ENCODE measurements at regions not wholly inside any gene's neighbourhood (a gene's known extent, or its start where the extent isn't known, plus 50 kb on each side); places are given as distances from the start of the nearest gene placed in this dataset.

- POLR2A ChIA-PET (ENCODE audit: unreplicated experiment) = no interaction called here
- intact Hi-C loops (cut with micrococcal nuclease) = no loop called here
These were observed 203.3 kb upstream of the IVNS1ABP start for GRCh38 chr1:185520188-185520920.

More at GRCh38 chr1:185520188-185520920, 203.3 kb upstream of the IVNS1ABP start:
- H4K20me1 ChIP-seq (ENCODE audit: insufficient read depth, low read length) = no peaks in the 10 kb centered on the region
- H3K4ac ChIP-seq (ENCODE audit: low read depth, low read length) = no peak overlapping the region
- no peak overlapping the region for H3K27ac ChIP-seq (ENCODE audit: insufficient read depth, low read length)
- H3K27me3 ChIP-seq (ENCODE audit: control insufficient read depth, insufficient read depth, low read length) = no peaks in the 10 kb centered on the region
- BruUV-seq (replicated peaks) = no TSS peak
- H3K9me3 ChIP-seq (ENCODE audit: control insufficient read depth, insufficient read depth, low read length) = peaks cover 2% of the 10 kb centered on the region; the same call in 1 of the 2 replicates
- peak overlapping the region; percentile 5; the same call in 1 of the 2 replicates for H3K18ac ChIP-seq (ENCODE audit: low read depth, low read length)
- no peak overlapping the region for H4K91ac ChIP-seq (ENCODE audit: insufficient read depth, low read depth, low read length)
- H4K5ac ChIP-seq (ENCODE audit: low read depth, low read length) = no peak overlapping the region
- in situ Hi-C loops (cut with MboI; ENCODE audit: low sequenced_read_pairs) (no loop called here), dilution Hi-C loops (cut with HindIII; ENCODE audit: low sequenced_read_pairs, unreplicated experiment) (no loop called here)
- TF ChIP-seq POLR2A (IDR thresholded peaks at IDR 0.05; ENCODE audit: low read depth, low read length) (no peak), USF2 (IDR thresholded peaks at IDR 0.05; ENCODE audit: low read depth, low read length) (no peak), MXI1 (IDR thresholded peaks at IDR 0.05; ENCODE audit: borderline replicate concordance, low read depth, low read length) (no peak), RCOR1 (IDR thresholded peaks at IDR 0.05; ENCODE audit: insufficient replicate concordance, low read length) (no peak), NFE2L2 (IDR thresholded peaks at IDR 0.05; ENCODE audit: low read depth, low read length) (no peak), RAD21 (IDR thresholded peaks at IDR 0.05; ENCODE audit: low read length) (no peak), SMC3 (IDR thresholded peaks at IDR 0.05; ENCODE audit: low read depth, low read length) (no peak), RFX5 (IDR thresholded peaks at IDR 0.05; ENCODE audit: low read depth, low read length) (no peak), CEBPB (IDR thresholded peaks at IDR 0.05; ENCODE audit: low read depth, low read length) (no peak), CTCF (conservative IDR thresholded peaks at IDR 0.05; ENCODE audit: low read depth, low read length) (no peak), FOS (IDR thresholded peaks at IDR 0.05; ENCODE audit: low read depth, low read length) (no peak), BHLHE40 (IDR thresholded peaks at IDR 0.05; ENCODE audit: low read depth, low read length) (no peak), ELK1 (IDR thresholded peaks at IDR 0.05; ENCODE audit: borderline replicate concordance, low read depth, low read length) (no peak), CHD1 (IDR thresholded peaks at IDR 0.05; ENCODE audit: low read depth, low read length) (no peak), MAZ (IDR thresholded peaks at IDR 0.05; ENCODE audit: borderline replicate concordance, low read depth, low read length) (no peak), MAFK (IDR thresholded peaks at IDR 0.05; ENCODE audit: low read depth, low read length) (no peak)
- no peak overlapping the region for H2AK9ac ChIP-seq (replicated peaks; ENCODE audit: low read depth, low read length, poor library complexity)
- H3K4me1 ChIP-seq (ENCODE audit: control insufficient read depth, insufficient read depth, low read length) = no peaks in the 10 kb centered on the region
- no peaks in the 10 kb centered on the region for H3K36me3 ChIP-seq (ENCODE audit: control insufficient read depth, insufficient read depth, low read length)
- H2BK120ac ChIP-seq (ENCODE audit: low read depth, low read length) = no peak overlapping the region
- no peak for DNase-seq
- CTCF ChIA-PET = no interaction called here
- no peak for ATAC-seq (ENCODE audit: low read depth)
- H3K56ac ChIP-seq (ENCODE audit: extremely low read depth, insufficient read depth, low read length) = no peak overlapping the region
- no peaks in the 10 kb centered on the region for H3K9me1 ChIP-seq (ENCODE audit: insufficient read depth, low read length)
- no CpG with 5 or more reads among the region's 2 CpGs for WGBS, 2 experiments (ENCODE audit: extremely low coverage in 2 of 2, insufficient read length in 1 of 2)
- no peak overlapping the region for H3K4me2 ChIP-seq (ENCODE audit: low read depth, low read length)
- no peak overlapping the region for H2BK20ac ChIP-seq (ENCODE audit: low read depth, low read length)
- no peak overlapping the region for H3K4me3 ChIP-seq (ENCODE audit: insufficient read depth, low read depth, low read length)
- H2AFZ ChIP-seq (replicated peaks; ENCODE audit: low read length, poor library complexity) = no peak overlapping the region
- no peak overlapping the region for H4K8ac ChIP-seq (ENCODE audit: low read depth in 2 of 2, low read length in 2 of 2)
- H2AK5ac ChIP-seq (ENCODE audit: low read depth, low read length) = no peak overlapping the region
- H3K23ac ChIP-seq (ENCODE audit: low read depth, low read length) = no peak overlapping the region
- no peak overlapping the region for H3K9ac ChIP-seq (ENCODE audit: low read depth, low read length)
- H2BK5ac ChIP-seq (ENCODE audit: low read depth, low read length, poor library complexity, severe bottlenecking) = no peak overlapping the region
- H3K79me1 ChIP-seq (ENCODE audit: low read depth in 1 of 2, low read length in 2 of 2) = no peaks in the 10 kb centered on the region
- H2BK15ac ChIP-seq (ENCODE audit: low read depth, low read length) = no peak overlapping the region
- H3K14ac ChIP-seq (replicated peaks; ENCODE audit: low read depth, low read length) = no peak overlapping the region

All from IMR-90 (cell line).